ENCODE measurements at regions not wholly inside any gene's neighbourhood (a gene's known extent, or its start where the extent isn't known, plus 50 kb on each side); places are given as distances from the start of the nearest gene placed in this dataset.

GRCh38 chr3:68306571-68306970 lies 625.8 kb downstream of the TAFA4 start:
- H3K23me2 ChIP-seq (ENCODE audit: low read depth, low read length) = no peaks in the 10 kb centered on the region
- no peaks in the 10 kb centered on the region for H3K36me3 ChIP-seq (ENCODE audit: control insufficient read depth in 2 of 4, insufficient read depth in 4 of 4, low read length in 3 of 4)
- no peak overlapping the region for H3K14ac ChIP-seq (ENCODE audit: insufficient read length)
- no peaks in the 10 kb centered on the region for H3K27me3 ChIP-seq (replicated peaks in 1 of 4; ENCODE audit: control insufficient read depth in 3 of 4, extremely low read depth in 1 of 4, insufficient read depth in 3 of 4, low read length in 3 of 4)
- no peak overlapping the region for H2BK20ac ChIP-seq (ENCODE audit: low read length)
- no peak overlapping the region for H4K5ac ChIP-seq (ENCODE audit: insufficient read length, low read depth, low read length)
- no peak overlapping the region for H3K23ac ChIP-seq (ENCODE audit: insufficient read length)
- H3K79me1 ChIP-seq (ENCODE audit: low read depth, low read length) = no peaks in the 10 kb centered on the region
- H4K20me1 ChIP-seq (replicated peaks in 1 of 2; ENCODE audit: control insufficient read depth in 1 of 2, insufficient read depth in 2 of 2, low read length in 2 of 2) = no peaks in the 10 kb centered on the region
- no peak overlapping the region for H2BK15ac ChIP-seq (ENCODE audit: low read length)
- H4K8ac ChIP-seq (ENCODE audit: extremely low read depth, insufficient read depth, low read length) = no peak overlapping the region
- no peak overlapping the region for H4K91ac ChIP-seq (replicated peaks; ENCODE audit: insufficient read length, low read length)
- no peak overlapping the region for H2BK120ac ChIP-seq (replicated peaks; ENCODE audit: low read depth, low read length)
- no peak overlapping the region for H2BK12ac ChIP-seq (ENCODE audit: low read depth, low read length)
- 92% methylated on average over 2 of the region's 2 CpGs; no CpG with 5 or more reads in 1 of the 2 experiments for WGBS, 2 experiments (ENCODE audit: extremely low coverage in 1 of 2, insufficient coverage in 1 of 2, insufficient read length in 1 of 2, insufficient replicate concordance in 2 of 2, low coverage in 1 of 2, low lambda C conversion rate in 2 of 2, missing lambda C conversion rate in 1 of 2)
- no peaks in the 10 kb centered on the region for H3K79me2 ChIP-seq (ENCODE audit: control insufficient read depth in 1 of 2, insufficient read depth in 2 of 2, low read length in 2 of 2)
- H3K4me3 ChIP-seq (ENCODE audit: extremely low read depth in 1 of 4, insufficient read depth in 2 of 4, low read depth in 3 of 4, low read length in 4 of 4) = no peak overlapping the region
- H2AK5ac ChIP-seq (ENCODE audit: low read depth, low read length) = no peak overlapping the region
- no peak overlapping the region for H2AFZ ChIP-seq (ENCODE audit: low read length)
- H3K9me3 ChIP-seq (ENCODE audit: insufficient read depth in 2 of 2, low read depth in 1 of 2, low read length in 1 of 2) = 0 out of 4 replicates have a peak, but pooled peaks cover 0 to 2% of the 10 kb centered on the region in 2 experiments
- no peak overlapping the region for H3K18ac ChIP-seq (ENCODE audit: extremely low read depth, low read length)
- POLR2A ChIA-PET (ENCODE audit: partially characterized antibody) = interaction anchor here (0.6 kb wide), 1 partner anchor 1393 kb away, joined by 3 read pairs; no protein-coding TSS in a partner anchor
- H3K9ac ChIP-seq (replicated peaks in 1 of 4; ENCODE audit: extremely low read depth in 1 of 4, low read depth in 3 of 4, low read length in 3 of 4) = no peak overlapping the region
- H3K4me2 ChIP-seq (ENCODE audit: insufficient read depth in 1 of 2, low read depth in 2 of 2, low read length in 2 of 2) = no peak overlapping the region
- H3K56ac ChIP-seq (replicated peaks; ENCODE audit: insufficient read length, low read depth, low read length) = no peak overlapping the region
- CTCF ChIA-PET (ENCODE audit: partially characterized antibody) = no interaction called here
- peak in 1 of 2 experiments; percentile 50 for DNase-seq (ENCODE audit: low read depth in 1 of 2, low spot score in 2 of 2)
- no peak overlapping the region for H3K4ac ChIP-seq (replicated peaks; ENCODE audit: insufficient read length, low read depth, low read length)
- H3K4me1 ChIP-seq (replicated peaks in 1 of 4; ENCODE audit: control insufficient read depth in 3 of 4, insufficient read depth in 4 of 4, low read length in 3 of 4) = no peaks in the 10 kb centered on the region
- peak; percentile 73 for FAIRE-seq
- no peak overlapping the region for H3K27ac ChIP-seq (ENCODE audit: low read depth, low read length)
- no peak overlapping the region for H2BK5ac ChIP-seq (ENCODE audit: low read depth, low read length)
- TF ChIP-seq NANOG (IDR thresholded peaks at IDR 0.05; ENCODE audit: insufficient read depth, low read depth, low read length, poor library complexity, severe bottlenecking) (no peak), EGR1 (IDR thresholded peaks at IDR 0.05; ENCODE audit: borderline replicate concordance, low read depth, low read length) (no peak), SRF (IDR thresholded peaks at IDR 0.05; ENCODE audit: low read depth, low read length) (no peak), ATF3 (IDR thresholded peaks at IDR 0.05; ENCODE audit: insufficient read depth, low read depth, low read length) (no peak), ATF2 (IDR thresholded peaks at IDR 0.05; ENCODE audit: low read length) (no peak), BCL11A (IDR thresholded peaks at IDR 0.05; ENCODE audit: low read depth in 2 of 2, low read length in 2 of 2) (no peak), EZH2 (IDR thresholded peaks at IDR 0.05; ENCODE audit: low read depth, low read length, severe bottlenecking) (no peak), PHF8 (conservative IDR thresholded peaks at IDR 0.05; ENCODE audit: low read depth, low read length) (no peak), E2F6 (IDR thresholded peaks at IDR 0.05) (no peak), ZNF274 (IDR thresholded peaks at IDR 0.05; ENCODE audit: borderline replicate concordance, extremely low read depth, low read length) (no peak), ASH2L (IDR thresholded peaks at IDR 0.05; ENCODE audit: low read length) (no peak)
